ENCODE measurements at regions not wholly inside any gene's neighbourhood (a gene's known extent, or its start where the extent isn't known, plus 50 kb on each side); places are given as distances from the start of the nearest gene placed in this dataset.

DNA sequence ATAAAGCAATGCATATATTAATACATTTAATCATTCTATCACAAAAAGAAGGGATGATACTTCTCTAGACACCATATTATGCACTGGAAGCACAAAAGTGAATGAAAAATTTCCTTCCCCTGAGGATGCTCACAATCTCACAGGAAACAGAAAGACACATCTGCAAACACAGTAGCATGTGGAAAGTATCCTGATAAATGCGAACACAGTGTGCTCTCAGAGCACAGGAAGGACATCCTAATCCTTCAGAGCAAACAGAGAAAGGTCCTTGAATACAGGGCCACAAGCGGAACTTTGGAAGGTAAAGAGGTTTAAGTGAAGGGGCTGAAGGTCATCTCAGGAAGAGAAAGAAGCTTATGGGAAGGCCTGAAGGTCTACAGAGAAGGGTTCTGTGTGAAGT lies 524.6 kb upstream of the LRRC4C start:
- TF ChIP-seq POLR2A (IDR thresholded peaks at IDR 0.05): no peak
- TF ChIP-seq, protein P1, sequence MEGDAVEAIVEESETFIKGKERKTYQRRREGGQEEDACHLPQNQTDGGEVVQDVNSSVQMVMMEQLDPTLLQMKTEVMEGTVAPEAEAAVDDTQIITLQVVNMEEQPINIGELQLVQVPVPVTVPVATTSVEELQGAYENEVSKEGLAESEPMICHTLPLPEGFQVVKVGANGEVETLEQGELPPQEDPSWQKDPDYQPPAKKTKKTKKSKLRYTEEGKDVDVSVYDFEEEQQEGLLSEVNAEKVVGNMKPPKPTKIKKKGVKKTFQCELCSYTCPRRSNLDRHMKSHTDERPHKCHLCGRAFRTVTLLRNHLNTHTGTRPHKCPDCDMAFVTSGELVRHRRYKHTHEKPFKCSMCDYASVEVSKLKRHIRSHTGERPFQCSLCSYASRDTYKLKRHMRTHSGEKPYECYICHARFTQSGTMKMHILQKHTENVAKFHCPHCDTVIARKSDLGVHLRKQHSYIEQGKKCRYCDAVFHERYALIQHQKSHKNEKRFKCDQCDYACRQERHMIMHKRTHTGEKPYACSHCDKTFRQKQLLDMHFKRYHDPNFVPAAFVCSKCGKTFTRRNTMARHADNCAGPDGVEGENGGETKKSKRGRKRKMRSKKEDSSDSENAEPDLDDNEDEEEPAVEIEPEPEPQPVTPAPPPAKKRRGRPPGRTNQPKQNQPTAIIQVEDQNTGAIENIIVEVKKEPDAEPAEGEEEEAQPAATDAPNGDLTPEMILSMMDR (IDR thresholded peaks at IDR 0.05): no peak

Data from Peyer's patch (tissue), 4 donors.